ENCODE measurements at regions not wholly inside any gene's neighbourhood (a gene's known extent, or its start where the extent isn't known, plus 50 kb on each side); places are given as distances from the start of the nearest gene placed in this dataset.

DNA sequence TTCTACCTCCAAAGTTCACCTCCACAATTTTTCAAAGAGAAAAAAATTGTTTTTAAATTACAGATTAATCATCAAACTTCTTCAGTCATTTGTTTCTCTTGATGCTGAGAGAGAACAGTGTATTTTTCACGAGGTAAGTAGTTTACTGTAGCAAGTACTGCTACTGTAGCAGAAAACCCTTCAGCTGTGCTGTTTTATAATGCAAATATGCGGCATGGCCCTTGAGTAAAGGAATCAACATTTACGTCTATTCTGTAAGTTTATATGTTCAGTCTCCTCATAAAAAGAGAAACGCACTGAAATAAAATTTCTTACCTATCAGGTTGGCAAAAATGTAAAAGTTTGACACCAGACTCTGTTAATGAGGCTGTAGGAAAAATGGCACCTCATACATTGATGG, 399.0 kb downstream of the NKX6-1 start:
- DNase-seq (no peak), ATAC-seq (ENCODE audit: poor library complexity) (no peak)
- no peaks in the 10 kb centered on the region for H3K4me1 ChIP-seq (ENCODE audit: insufficient read depth, low read length)
- no peaks in the 10 kb centered on the region for H3K27me3 ChIP-seq (ENCODE audit: control insufficient read depth in 1 of 2, insufficient read depth in 2 of 2, low read length in 2 of 2)
- no peak overlapping the region for H3K4me3 ChIP-seq (ENCODE audit: low read length)
- no peak overlapping the region for H3K4me3 Mint-ChIP-seq
- no peak overlapping the region for H3K27ac Mint-ChIP-seq
- H3K9me3 Mint-ChIP-seq, result peaks cover 1% of the 10 kb centered on the region
- TF ChIP-seq, protein P1, sequence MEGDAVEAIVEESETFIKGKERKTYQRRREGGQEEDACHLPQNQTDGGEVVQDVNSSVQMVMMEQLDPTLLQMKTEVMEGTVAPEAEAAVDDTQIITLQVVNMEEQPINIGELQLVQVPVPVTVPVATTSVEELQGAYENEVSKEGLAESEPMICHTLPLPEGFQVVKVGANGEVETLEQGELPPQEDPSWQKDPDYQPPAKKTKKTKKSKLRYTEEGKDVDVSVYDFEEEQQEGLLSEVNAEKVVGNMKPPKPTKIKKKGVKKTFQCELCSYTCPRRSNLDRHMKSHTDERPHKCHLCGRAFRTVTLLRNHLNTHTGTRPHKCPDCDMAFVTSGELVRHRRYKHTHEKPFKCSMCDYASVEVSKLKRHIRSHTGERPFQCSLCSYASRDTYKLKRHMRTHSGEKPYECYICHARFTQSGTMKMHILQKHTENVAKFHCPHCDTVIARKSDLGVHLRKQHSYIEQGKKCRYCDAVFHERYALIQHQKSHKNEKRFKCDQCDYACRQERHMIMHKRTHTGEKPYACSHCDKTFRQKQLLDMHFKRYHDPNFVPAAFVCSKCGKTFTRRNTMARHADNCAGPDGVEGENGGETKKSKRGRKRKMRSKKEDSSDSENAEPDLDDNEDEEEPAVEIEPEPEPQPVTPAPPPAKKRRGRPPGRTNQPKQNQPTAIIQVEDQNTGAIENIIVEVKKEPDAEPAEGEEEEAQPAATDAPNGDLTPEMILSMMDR (IDR thresholded peaks at IDR 0.05), result no peak
- ChIA-PET CTCF (no interaction called here), POLR2A (no interaction called here)
- no peaks in the 10 kb centered on the region for H3K9me3 ChIP-seq (ENCODE audit: control insufficient read depth in 1 of 2, insufficient read depth in 1 of 2, low read length in 2 of 2)
- H3K27ac ChIP-seq (ENCODE audit: low read depth in 1 of 2, low read length in 2 of 2), result no peak overlapping the region
- no peaks in the 10 kb centered on the region for H3K27me3 Mint-ChIP-seq
- H3K4me1 Mint-ChIP-seq (ENCODE audit: low read depth), result no peaks in the 10 kb centered on the region
- H3K36me3 Mint-ChIP-seq (ENCODE audit: low read depth), result no peaks in the 10 kb centered on the region
- no peaks in the 10 kb centered on the region for H3K36me3 ChIP-seq (ENCODE audit: insufficient read depth, low read length)
- intact Hi-C loops (cut with DNase I, micrococcal nuclease), result no loop called here

DNA sequence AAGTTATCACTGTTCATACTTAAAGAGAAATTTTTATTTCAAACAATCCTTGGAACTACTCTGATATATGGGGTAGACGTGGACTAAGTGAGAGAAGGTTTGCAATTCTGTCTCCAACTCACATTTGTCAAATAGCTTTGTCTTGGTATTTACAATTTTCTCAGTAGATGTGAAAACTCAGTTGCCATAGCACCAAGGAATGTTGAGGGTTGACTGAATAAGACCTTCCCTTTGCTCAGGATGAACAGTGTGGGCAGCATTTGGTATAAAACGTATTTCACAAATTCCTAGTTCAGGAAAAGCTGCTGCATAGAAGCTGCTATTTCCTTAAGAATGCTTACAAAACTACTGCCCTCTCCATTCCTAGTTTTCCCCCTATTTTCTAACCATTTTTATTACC, 399.5 kb downstream of the NKX6-1 start:
- Histone ChIP-seq H3K9me3 (ENCODE audit: control insufficient read depth in 1 of 2, insufficient read depth in 1 of 2, low read length in 2 of 2) (no peaks in the 10 kb centered on the region), H3K36me3 (ENCODE audit: insufficient read depth, low read length) (no peaks in the 10 kb centered on the region), H3K4me1 (ENCODE audit: insufficient read depth, low read length) (no peaks in the 10 kb centered on the region), H3K27ac (ENCODE audit: low read depth in 1 of 2, low read length in 2 of 2) (no peak overlapping the region), H3K27me3 (ENCODE audit: control insufficient read depth in 1 of 2, insufficient read depth in 2 of 2, low read length in 2 of 2) (no peaks in the 10 kb centered on the region), H3K4me3 (ENCODE audit: low read length) (no peak overlapping the region)
- CTCF ChIA-PET, result no interaction called here
- H3K27me3 Mint-ChIP-seq, result no peaks in the 10 kb centered on the region
- intact Hi-C loops (cut with DNase I, micrococcal nuclease), result no loop called here
- TF ChIP-seq, protein P1 (IDR thresholded peaks at IDR 0.05), result no peak
- no peak overlapping the region for H3K27ac Mint-ChIP-seq
- no peaks in the 10 kb centered on the region for H3K4me1 Mint-ChIP-seq (ENCODE audit: low read depth)
- POLR2A ChIA-PET, result no interaction called here
- DNase-seq (no peak), ATAC-seq (ENCODE audit: poor library complexity) (no peak)
- no peaks in the 10 kb centered on the region for H3K36me3 Mint-ChIP-seq (ENCODE audit: low read depth)
- no peak overlapping the region for H3K4me3 Mint-ChIP-seq
- peaks cover 1% of the 10 kb centered on the region for H3K9me3 Mint-ChIP-seq

DNA sequence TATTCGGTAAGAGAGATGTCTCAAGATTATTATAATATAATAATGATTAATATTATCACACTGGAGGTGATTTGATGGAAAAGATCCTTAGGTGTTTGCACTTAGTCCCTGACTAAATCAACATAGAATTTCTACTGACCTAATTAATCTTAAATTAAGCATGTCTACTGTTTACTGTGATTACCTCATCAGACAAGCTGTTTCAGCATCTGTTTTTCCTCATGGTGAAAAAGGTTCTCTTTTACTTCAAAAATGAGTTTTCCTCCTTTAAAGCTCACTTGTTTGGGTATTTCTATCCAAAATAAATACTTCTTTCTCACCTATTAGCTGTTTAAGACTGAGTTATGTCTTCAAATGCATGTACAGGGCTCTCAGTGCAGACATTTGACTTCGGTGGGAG, 407.8 kb downstream of the NKX6-1 start:
- ATAC-seq (ENCODE audit: poor library complexity) (no peak), DNase-seq (no peak)
- no peak overlapping the region for H3K4me3 Mint-ChIP-seq
- TF ChIP-seq, protein P1 (IDR thresholded peaks at IDR 0.05), result no peak
- no peaks in the 10 kb centered on the region for H3K9me3 ChIP-seq (ENCODE audit: control insufficient read depth in 1 of 2, insufficient read depth in 1 of 2, low read length in 2 of 2)
- no peaks in the 10 kb centered on the region for H3K36me3 Mint-ChIP-seq (ENCODE audit: low read depth)
- H3K36me3 ChIP-seq (ENCODE audit: insufficient read depth, low read length), result no peaks in the 10 kb centered on the region
- no peaks in the 10 kb centered on the region for H3K27me3 ChIP-seq (ENCODE audit: control insufficient read depth in 1 of 2, insufficient read depth in 2 of 2, low read length in 2 of 2)
- intact Hi-C loops (cut with DNase I, micrococcal nuclease), result no loop called here
- ChIA-PET CTCF (no interaction called here), POLR2A (no interaction called here)
- H3K27ac ChIP-seq (ENCODE audit: low read depth in 1 of 2, low read length in 2 of 2), result no peak overlapping the region
- H3K27ac Mint-ChIP-seq, result no peak overlapping the region
- no peaks in the 10 kb centered on the region for H3K4me1 ChIP-seq (ENCODE audit: insufficient read depth, low read length)
- H3K4me1 Mint-ChIP-seq (ENCODE audit: low read depth), result no peaks in the 10 kb centered on the region
- no peaks in the 10 kb centered on the region for H3K27me3 Mint-ChIP-seq
- H3K4me3 ChIP-seq (ENCODE audit: low read length), result no peak overlapping the region
- H3K9me3 Mint-ChIP-seq, result no peaks in the 10 kb centered on the region
